ENCODE measurements at regions not wholly inside any gene's neighbourhood (a gene's known extent, or its start where the extent isn't known, plus 50 kb on each side); places are given as distances from the start of the nearest gene placed in this dataset.

DNA sequence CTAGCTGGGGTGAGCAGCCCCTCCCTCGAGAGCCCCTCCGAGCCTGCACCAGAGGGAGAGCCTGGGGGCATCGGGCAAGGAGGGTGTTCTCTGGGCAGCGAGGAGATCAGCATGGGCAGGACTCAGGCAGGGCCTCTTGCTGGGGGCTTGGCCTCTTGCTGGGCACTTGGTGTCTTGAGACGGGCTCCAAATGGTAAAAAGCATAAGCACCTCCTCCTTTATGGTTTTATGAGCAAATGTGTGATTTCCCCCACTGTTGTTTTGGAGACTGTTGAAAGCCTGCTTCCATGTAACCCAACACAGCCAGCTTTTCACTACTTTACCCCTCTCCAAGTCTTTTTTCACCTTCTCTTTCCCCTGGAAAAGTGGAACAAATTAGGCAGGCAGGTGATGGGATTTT is 239.3 kb downstream of the TLE3 start:
- TF ChIP-seq CTCF (conservative IDR thresholded peaks at IDR 0.05; ENCODE audit: low read length) = no peak
- TF ChIP-seq EZH2phosphoT487 (IDR thresholded peaks at IDR 0.05; ENCODE audit: borderline replicate concordance, low read depth, low read length) = no peak
